ENCODE measurements at regions not wholly inside any gene's neighbourhood (a gene's known extent, or its start where the extent isn't known, plus 50 kb on each side); places are given as distances from the start of the nearest gene placed in this dataset.

GRCh38 chr3:177307826-177308225 lies 110.5 kb upstream of the TBL1XR1 start:
- POLR2A ChIA-PET: no interaction called here

DNA sequence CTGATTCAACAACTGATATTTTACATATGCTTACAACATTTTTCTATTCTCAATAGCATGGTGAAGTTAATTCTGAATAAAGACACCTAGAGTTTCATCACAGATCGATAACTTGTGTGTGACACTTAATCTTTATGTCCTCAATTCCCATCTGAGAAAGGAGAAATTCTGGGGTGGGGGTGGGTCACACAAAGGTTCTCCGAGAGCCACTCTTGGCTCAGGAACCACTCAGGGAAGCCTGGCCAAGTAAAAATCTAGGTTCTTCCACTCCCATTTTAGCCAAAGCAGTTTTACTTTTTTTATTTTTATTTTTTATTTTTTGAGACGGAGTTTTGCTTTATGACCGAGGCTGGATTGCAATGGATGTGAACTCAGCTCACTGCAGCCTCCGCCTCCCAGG lies 111.0 kb upstream of the TBL1XR1 start:
- DNase-seq (ENCODE audit: low read depth, low spot score) (no peak), FAIRE-seq (no peak)
- POLR2A ChIA-PET: no interaction called here
- no peak overlapping the region for H3K27ac ChIP-seq (ENCODE audit: insufficient read depth, low read depth, low read length)
- H4K20me1 ChIP-seq (replicated peaks; ENCODE audit: control insufficient read depth, extremely low read depth, insufficient read depth, low read length): no peaks in the 10 kb centered on the region
- H3K4me2 ChIP-seq (ENCODE audit: insufficient read depth, low read length): no peak overlapping the region
- no peaks in the 10 kb centered on the region for H3K27me3 ChIP-seq (ENCODE audit: control insufficient read depth in 2 of 2, insufficient read depth in 2 of 2, low read length in 2 of 2)
- no peaks in the 10 kb centered on the region for H3K9me3 ChIP-seq (replicated peaks; ENCODE audit: control insufficient read depth, insufficient read depth, low read length)
- dilution Hi-C loops (cut with MboI; ENCODE audit: extremely low pct_ligation_motif_present, low sequenced_read_pairs): no loop called here
- peaks cover 6% of the 10 kb centered on the region for H3K4me1 ChIP-seq (ENCODE audit: control insufficient read depth, extremely low read depth, insufficient read depth, low read length)
- no peak overlapping the region for H2AFZ ChIP-seq (ENCODE audit: low read depth, low read length)
- no peaks in the 10 kb centered on the region for H3K36me3 ChIP-seq (ENCODE audit: control insufficient read depth in 2 of 2, extremely low read depth in 1 of 2, insufficient read depth in 2 of 2, low read length in 2 of 2)
- TF ChIP-seq JUN (IDR thresholded peaks at IDR 0.05; ENCODE audit: borderline replicate concordance, insufficient read depth, insufficient read length, low read depth): no peak
- no peak for TF ChIP-seq MYC (IDR thresholded peaks at IDR 0.05; ENCODE audit: low read depth, low read length)
- TF ChIP-seq GATA2 (IDR thresholded peaks at IDR 0.05; ENCODE audit: insufficient read depth, insufficient read length, low read depth, low read length): no peak
- TF ChIP-seq POLR2AphosphoS5 (IDR thresholded peaks at IDR 0.05; ENCODE audit: insufficient read depth, low read depth, low read length): no peak
- no peak for TF ChIP-seq FOS (IDR thresholded peaks at IDR 0.05; ENCODE audit: borderline replicate concordance, insufficient read depth, low read length)
- intact Hi-C loops (cut with micrococcal nuclease): no loop called here
- no TSS peak for BruUV-seq (replicated peaks)
- CTCF ChIA-PET: no interaction called here
- H3K79me2 ChIP-seq (ENCODE audit: control insufficient read depth, insufficient read depth, low read length): no peaks in the 10 kb centered on the region
- H3K9ac ChIP-seq (replicated peaks; ENCODE audit: extremely low read depth, insufficient read depth, low read length): no peak overlapping the region
- H3K9me1 ChIP-seq (replicated peaks; ENCODE audit: control insufficient read depth, extremely low read depth, insufficient read depth, low read length): no peaks in the 10 kb centered on the region
- H3K4me3 ChIP-seq (replicated peaks in 1 of 3; ENCODE audit: insufficient read depth in 1 of 3, low read depth in 1 of 3, low read length in 3 of 3): no peak overlapping the region

More at GRCh38 chr3:177307826-177308225, 110.5 kb upstream of the TBL1XR1 start:
- no peak overlapping the region for H3K4me3 ChIP-seq (replicated peaks in 1 of 3; ENCODE audit: insufficient read depth in 1 of 3, low read depth in 1 of 3, low read length in 3 of 3)
- H2AFZ ChIP-seq (ENCODE audit: low read depth, low read length): no peak overlapping the region
- H3K4me1 ChIP-seq (ENCODE audit: control insufficient read depth, extremely low read depth, insufficient read depth, low read length): peaks cover 6% of the 10 kb centered on the region
- no peaks in the 10 kb centered on the region for H3K9me3 ChIP-seq (replicated peaks; ENCODE audit: control insufficient read depth, insufficient read depth, low read length)
- dilution Hi-C loops (cut with MboI; ENCODE audit: extremely low pct_ligation_motif_present, low sequenced_read_pairs) (no loop called here), intact Hi-C loops (cut with micrococcal nuclease) (no loop called here)
- DNase-seq (ENCODE audit: low read depth, low spot score) (no peak), FAIRE-seq (no peak)
- H3K79me2 ChIP-seq (ENCODE audit: control insufficient read depth, insufficient read depth, low read length): no peaks in the 10 kb centered on the region
- H3K27me3 ChIP-seq (ENCODE audit: control insufficient read depth in 2 of 2, insufficient read depth in 2 of 2, low read length in 2 of 2): no peaks in the 10 kb centered on the region
- no peak overlapping the region for H3K9ac ChIP-seq (replicated peaks; ENCODE audit: extremely low read depth, insufficient read depth, low read length)
- H3K4me2 ChIP-seq (ENCODE audit: insufficient read depth, low read length): no peak overlapping the region
- no peaks in the 10 kb centered on the region for H3K9me1 ChIP-seq (replicated peaks; ENCODE audit: control insufficient read depth, extremely low read depth, insufficient read depth, low read length)
- no peaks in the 10 kb centered on the region for H4K20me1 ChIP-seq (replicated peaks; ENCODE audit: control insufficient read depth, extremely low read depth, insufficient read depth, low read length)
- no peaks in the 10 kb centered on the region for H3K36me3 ChIP-seq (ENCODE audit: control insufficient read depth in 2 of 2, extremely low read depth in 1 of 2, insufficient read depth in 2 of 2, low read length in 2 of 2)
- CTCF ChIA-PET: no interaction called here
- H3K27ac ChIP-seq (ENCODE audit: insufficient read depth, low read depth, low read length): no peak overlapping the region
- BruUV-seq (replicated peaks): no TSS peak
- TF ChIP-seq MYC (IDR thresholded peaks at IDR 0.05; ENCODE audit: low read depth, low read length): no peak
- TF ChIP-seq MAX (IDR thresholded peaks at IDR 0.05; ENCODE audit: insufficient read depth, insufficient read length): no peak
- TF ChIP-seq JUN (IDR thresholded peaks at IDR 0.05; ENCODE audit: borderline replicate concordance, insufficient read depth, insufficient read length, low read depth): no peak
- TF ChIP-seq FOS (IDR thresholded peaks at IDR 0.05; ENCODE audit: borderline replicate concordance, insufficient read depth, low read length): no peak
